Stomach (tissue), 4 donors: ENCODE measurements at regions not wholly inside any gene's neighbourhood (a gene's known extent, or its start where the extent isn't known, plus 50 kb on each side); places are given as distances from the start of the nearest gene placed in this dataset.

Source experiments
- CTCF ChIP-seq, 7 experiments: fragments of 450-650 bp in 4 of 7; fragments of 200-600 bp in 3 of 7; sonication (generic) in 3 of 7; IDR thresholded peaks; one replicate each; pipeline ENCODE4 v1.5.1; 2016 to 2019; ENCODE audit warnings: antibody characterized with exemption in 7 of 7, control low read depth in 2 of 7, mild to moderate bottlenecking in 1 of 7
- POLR2A ChIP-seq, 4 donors: fragments of 450-650 bp; IDR thresholded peaks; one replicate each; pipeline ENCODE4 v1.6.1; 2016; ENCODE audit warnings: antibody characterized with exemption in 4 of 4, control low read depth in 2 of 4, mild to moderate bottlenecking in 1 of 4, moderate library complexity in 1 of 4

- TF ChIP-seq POLR2A (IDR thresholded peaks at IDR 0.05) (no peak), CTCF (IDR thresholded peaks at IDR 0.05) (no peak)
Measured at GRCh38 chr6:154622618-154623336, 110.4 kb upstream of the SCAF8 start.
